Ishikawa (cell line): ENCODE measurements at regions not wholly inside any gene's neighbourhood (a gene's known extent, or its start where the extent isn't known, plus 50 kb on each side); places are given as distances from the start of the nearest gene placed in this dataset.

ENCODE experiments used
- CEBPB ChIP-seq: IDR thresholded peaks from 2 replicates; pipeline ENCODE4 v1.6.1; 2012
- CREB1 ChIP-seq: IDR thresholded peaks from 2 replicates; pipeline ENCODE4 v1.6.1; 2012; ENCODE audit warnings: low read depth
- EGR1 ChIP-seq: IDR thresholded peaks from 2 replicates; pipeline ENCODE4 v1.6.1; 2012
- EP300 ChIP-seq: IDR thresholded peaks from 2 replicates; pipeline ENCODE4 v1.6.1; 2012; ENCODE audit warnings: borderline replicate concordance
- FOXM1 ChIP-seq: IDR thresholded peaks from 2 replicates; pipeline ENCODE4 v1.6.1; 2012; ENCODE audit warnings: low read depth, borderline replicate concordance
- NFIC ChIP-seq: IDR thresholded peaks from 2 replicates; pipeline ENCODE4 v1.6.1; 2012
- RAD21 ChIP-seq: IDR thresholded peaks from 2 replicates; pipeline ENCODE4 v1.6.1; 2012; ENCODE audit warnings: low read depth
- TAF1 ChIP-seq: IDR thresholded peaks from 2 replicates; pipeline ENCODE4 v1.6.1; 2012; ENCODE audit warnings: low read depth, mild to moderate bottlenecking
- TCF12 ChIP-seq: IDR thresholded peaks from 2 replicates; pipeline ENCODE4 v1.6.1; 2012; ENCODE audit warnings: low read depth
- TEAD4 ChIP-seq: IDR thresholded peaks from 2 replicates; pipeline ENCODE4 v1.6.1; 2012
- YY1 ChIP-seq: IDR thresholded peaks from 2 replicates; pipeline ENCODE4 v1.6.1; 2012; ENCODE audit warnings: low read depth
- ZBTB7A ChIP-seq: IDR thresholded peaks from 2 replicates; pipeline ENCODE4 v1.6.1; 2012; ENCODE audit warnings: low read depth
- TF ChIP-seq, protein P1 (sequence below): IDR thresholded peaks from 2 replicates; pipeline ENCODE4 v1.6.1; 2012; ENCODE audit warnings: low read depth, mild to moderate bottlenecking
- TF ChIP-seq, protein P2 (sequence below): IDR thresholded peaks from 2 replicates; pipeline ENCODE4 v1.6.1; 2012
- TF ChIP-seq, protein P3 (sequence below): IDR thresholded peaks from 2 replicates; pipeline ENCODE4 v1.6.1; 2012

GRCh38 chr14:25836636-25837035 lies 761.2 kb downstream of the NOVA1 start:
- TF ChIP-seq RAD21 (no peak), ZBTB7A (no peak), NFIC (peak; percentile 63), TCF12 (peak; percentile 76), TEAD4 (peak; percentile 69; the same call in 1 of the 2 replicates), FOXM1 (peak; percentile 86), YY1 (no peak), EP300 (peak; percentile 89), CREB1 (no peak), TAF1 (no peak), CEBPB (0 out of 2 replicates have a peak, but pooled peaks have one; percentile 9), EGR1 (no peak)
- TF ChIP-seq, protein P1, sequence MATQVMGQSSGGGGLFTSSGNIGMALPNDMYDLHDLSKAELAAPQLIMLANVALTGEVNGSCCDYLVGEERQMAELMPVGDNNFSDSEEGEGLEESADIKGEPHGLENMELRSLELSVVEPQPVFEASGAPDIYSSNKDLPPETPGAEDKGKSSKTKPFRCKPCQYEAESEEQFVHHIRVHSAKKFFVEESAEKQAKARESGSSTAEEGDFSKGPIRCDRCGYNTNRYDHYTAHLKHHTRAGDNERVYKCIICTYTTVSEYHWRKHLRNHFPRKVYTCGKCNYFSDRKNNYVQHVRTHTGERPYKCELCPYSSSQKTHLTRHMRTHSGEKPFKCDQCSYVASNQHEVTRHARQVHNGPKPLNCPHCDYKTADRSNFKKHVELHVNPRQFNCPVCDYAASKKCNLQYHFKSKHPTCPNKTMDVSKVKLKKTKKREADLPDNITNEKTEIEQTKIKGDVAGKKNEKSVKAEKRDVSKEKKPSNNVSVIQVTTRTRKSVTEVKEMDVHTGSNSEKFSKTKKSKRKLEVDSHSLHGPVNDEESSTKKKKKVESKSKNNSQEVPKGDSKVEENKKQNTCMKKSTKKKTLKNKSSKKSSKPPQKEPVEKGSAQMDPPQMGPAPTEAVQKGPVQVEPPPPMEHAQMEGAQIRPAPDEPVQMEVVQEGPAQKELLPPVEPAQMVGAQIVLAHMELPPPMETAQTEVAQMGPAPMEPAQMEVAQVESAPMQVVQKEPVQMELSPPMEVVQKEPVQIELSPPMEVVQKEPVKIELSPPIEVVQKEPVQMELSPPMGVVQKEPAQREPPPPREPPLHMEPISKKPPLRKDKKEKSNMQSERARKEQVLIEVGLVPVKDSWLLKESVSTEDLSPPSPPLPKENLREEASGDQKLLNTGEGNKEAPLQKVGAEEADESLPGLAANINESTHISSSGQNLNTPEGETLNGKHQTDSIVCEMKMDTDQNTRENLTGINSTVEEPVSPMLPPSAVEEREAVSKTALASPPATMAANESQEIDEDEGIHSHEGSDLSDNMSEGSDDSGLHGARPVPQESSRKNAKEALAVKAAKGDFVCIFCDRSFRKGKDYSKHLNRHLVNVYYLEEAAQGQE: no peak
- TF ChIP-seq, protein P2, sequence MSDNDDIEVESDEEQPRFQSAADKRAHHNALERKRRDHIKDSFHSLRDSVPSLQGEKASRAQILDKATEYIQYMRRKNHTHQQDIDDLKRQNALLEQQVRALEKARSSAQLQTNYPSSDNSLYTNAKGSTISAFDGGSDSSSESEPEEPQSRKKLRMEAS: 0 out of 2 replicates have a peak, but pooled peaks have one; percentile 20
- TF ChIP-seq, protein P3, sequence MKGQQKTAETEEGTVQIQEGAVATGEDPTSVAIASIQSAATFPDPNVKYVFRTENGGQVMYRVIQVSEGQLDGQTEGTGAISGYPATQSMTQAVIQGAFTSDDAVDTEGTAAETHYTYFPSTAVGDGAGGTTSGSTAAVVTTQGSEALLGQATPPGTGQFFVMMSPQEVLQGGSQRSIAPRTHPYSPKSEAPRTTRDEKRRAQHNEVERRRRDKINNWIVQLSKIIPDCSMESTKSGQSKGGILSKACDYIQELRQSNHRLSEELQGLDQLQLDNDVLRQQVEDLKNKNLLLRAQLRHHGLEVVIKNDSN: no peak

DNA sequence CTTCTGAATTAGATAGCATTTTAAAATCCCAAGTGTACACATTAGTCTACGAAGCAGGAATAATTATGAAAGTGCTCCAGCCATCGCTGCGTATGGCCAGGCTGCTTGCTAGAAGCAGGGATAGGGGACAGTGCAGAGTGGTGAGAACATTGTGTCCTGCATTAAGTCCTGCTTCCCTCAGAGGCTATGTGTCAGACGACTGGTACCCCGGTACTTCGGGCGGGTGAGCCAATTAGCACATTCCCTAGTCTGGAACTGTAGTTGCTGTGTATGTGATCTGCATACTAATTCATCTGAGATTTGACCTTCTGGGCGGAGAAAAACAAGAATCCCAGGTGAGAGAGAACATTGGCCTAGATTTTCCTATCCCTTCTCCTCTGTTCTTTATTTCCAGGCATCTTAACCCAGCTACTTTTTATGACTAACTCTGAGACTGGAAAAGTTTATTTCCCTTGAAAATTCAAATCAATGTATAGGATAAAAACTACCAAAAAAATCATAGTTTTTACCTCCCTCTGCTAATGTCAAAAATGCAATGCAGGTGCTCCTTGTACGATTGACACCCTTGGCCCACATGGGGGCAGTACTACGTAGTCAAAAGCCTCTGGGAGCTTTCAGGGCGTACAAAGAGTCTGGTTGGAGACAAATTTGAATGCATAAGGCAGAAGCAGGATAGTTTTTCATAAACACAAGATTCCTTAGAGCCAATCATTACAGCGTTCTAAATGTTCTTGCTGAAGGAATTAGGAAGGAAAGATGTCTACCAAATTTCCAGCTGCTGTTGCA lies 764.3 kb downstream of the NOVA1 start:
- TF ChIP-seq, protein P2: no peak
- TF ChIP-seq ZBTB7A: no peak
- peak; percentile 85 for TF ChIP-seq RAD21

DNA sequence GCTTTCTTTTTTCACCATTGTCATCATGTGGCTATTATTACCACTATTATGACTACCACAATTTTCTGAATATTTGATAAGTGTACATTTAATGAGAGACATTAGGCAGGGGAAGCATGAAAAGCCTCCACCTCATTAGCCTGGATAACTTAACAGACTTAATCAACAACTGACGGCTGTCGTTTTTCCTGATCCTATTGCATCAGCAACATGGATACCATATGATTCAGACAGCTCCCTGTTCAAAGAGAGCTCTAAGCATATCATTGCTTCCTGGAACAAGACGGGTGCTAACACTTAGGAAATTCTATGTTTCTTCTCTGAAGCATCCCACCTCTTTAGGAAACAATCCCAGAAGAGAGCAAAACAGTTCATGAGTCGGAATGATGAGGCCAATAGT lies 765.2 kb downstream of the NOVA1 start:
- TF ChIP-seq TCF12 (no peak), EGR1 (no peak), ZBTB7A (no peak), CREB1 (no peak), RAD21 (no peak), NFIC (no peak), EP300 (no peak), CEBPB (no peak), YY1 (no peak), TEAD4 (no peak), TAF1 (no peak), FOXM1 (no peak)
- TF ChIP-seq, protein P2: no peak
- TF ChIP-seq, protein P3: no peak
- TF ChIP-seq, protein P1: no peak

- no peak for TF ChIP-seq CREB1
- no peak for TF ChIP-seq YY1
- TF ChIP-seq FOXM1: no peak
- TF ChIP-seq TEAD4: no peak
- no peak for TF ChIP-seq ZBTB7A
- TF ChIP-seq, protein P2: no peak
- TF ChIP-seq, protein P1: no peak
- TF ChIP-seq, protein P3: no peak
- no peak for TF ChIP-seq CEBPB
- TF ChIP-seq TAF1: no peak
- TF ChIP-seq NFIC: no peak
- no peak for TF ChIP-seq TCF12
- TF ChIP-seq RAD21: no peak
- TF ChIP-seq EP300: no peak
- TF ChIP-seq EGR1: no peak
These were observed 769.3 kb downstream of the NOVA1 start for GRCh38 chr14:25828562-25828961.
